Uterus (tissue), 2 donors: ENCODE measurements at regions not wholly inside any gene's neighbourhood (a gene's known extent, or its start where the extent isn't known, plus 50 kb on each side); places are given as distances from the start of the nearest gene placed in this dataset.

Experiments
- CTCF ChIP-seq, 4 experiments: fragments of 200-600 bp in 2 of 4; fragments of 450-650 bp in 2 of 4; sonication (generic) in 2 of 4; IDR thresholded peaks; one replicate each; pipeline ENCODE4 v1.5.1; 2016 to 2019; ENCODE audit warnings: antibody characterized with exemption in 4 of 4, mild to moderate bottlenecking in 2 of 4, moderate library complexity in 1 of 4
- POLR2A ChIP-seq, 2 donors: fragments of 450-650 bp; IDR thresholded peaks; one replicate each; pipeline ENCODE4 v1.6.1; 2016; ENCODE audit warnings: antibody characterized with exemption in 2 of 2, mild to moderate bottlenecking in 1 of 2, moderate library complexity in 1 of 2

GRCh38 chr1:29728703-29729102 lies 492.4 kb downstream of the PTPRU start:
- TF ChIP-seq CTCF (IDR thresholded peaks at IDR 0.05), result no peak
- no peak for TF ChIP-seq POLR2A (IDR thresholded peaks at IDR 0.05)
